ENCODE measurements at regions not wholly inside any gene's neighbourhood (a gene's known extent, or its start where the extent isn't known, plus 50 kb on each side); places are given as distances from the start of the nearest gene placed in this dataset.

- no peak for DNase-seq
Observed at GRCh38 chr3:21357241-21357640, 393.8 kb downstream of the ZNF385D start.

GRCh38 chr3:21356402-21356801 lies 394.6 kb downstream of the ZNF385D start:
- DNase-seq, result no peak

GRCh38 chr3:21345382-21345976 lies 405.5 kb downstream of the ZNF385D start:
- DNase-seq, result no peak

DNA sequence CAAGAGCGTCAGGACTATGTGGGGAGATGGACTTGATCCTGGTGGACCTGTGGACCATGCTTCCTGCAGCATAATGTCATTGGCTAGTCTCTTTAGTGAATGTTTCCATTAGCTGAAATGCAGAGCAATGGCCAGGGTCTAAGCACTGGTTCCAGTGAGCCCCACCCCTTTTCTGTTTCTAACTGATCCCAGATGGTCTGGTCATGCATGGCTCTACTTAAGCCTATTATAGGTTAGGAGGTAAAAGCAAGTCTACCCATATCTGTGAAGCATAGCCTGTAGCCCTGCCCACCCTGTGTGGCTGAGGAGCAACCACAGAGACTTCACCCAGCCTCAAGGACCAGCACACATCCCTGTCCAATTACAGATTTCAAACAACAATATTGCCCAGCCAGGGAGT lies 419.2 kb downstream of the ZNF385D start:
- DNase-seq, result no peak

DNA sequence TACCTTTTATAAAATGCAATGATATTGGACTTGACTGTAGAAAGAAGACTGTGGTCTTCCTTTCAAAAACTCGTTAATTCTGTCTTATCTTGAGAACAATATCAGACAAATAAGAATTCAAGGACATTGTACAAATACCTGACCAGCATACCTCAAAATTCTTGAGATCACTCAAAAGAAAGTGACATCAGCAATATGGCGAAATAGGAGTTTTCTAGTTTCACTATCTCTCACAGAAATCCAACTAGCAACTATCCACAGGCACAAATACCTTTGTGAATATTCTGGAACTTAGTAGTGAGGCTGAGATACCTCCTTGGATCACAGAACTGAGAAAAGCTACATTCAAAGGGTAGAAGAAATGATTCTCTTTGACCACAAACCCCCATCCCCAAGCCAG lies 419.7 kb downstream of the ZNF385D start:
- no peak for DNase-seq

DNA sequence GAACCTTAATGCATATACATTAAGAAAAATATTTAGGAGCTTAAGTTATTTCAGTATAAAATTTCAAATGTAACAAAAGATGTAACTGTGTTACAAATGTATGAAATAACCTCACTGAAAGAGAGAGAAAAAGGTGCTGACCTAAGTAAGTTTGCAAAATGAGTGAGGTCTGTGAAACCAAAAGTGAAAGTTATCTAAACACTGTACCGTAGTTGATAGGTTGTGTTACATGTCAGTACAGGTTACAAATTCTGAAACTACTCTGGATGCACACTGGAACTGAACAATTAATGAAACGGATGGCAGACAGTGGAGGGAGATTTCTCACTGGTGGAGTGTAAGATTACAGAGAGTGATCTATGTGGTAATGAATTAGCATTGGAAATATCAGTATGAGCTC lies 420.7 kb downstream of the ZNF385D start:
- no peak for DNase-seq

GRCh38 chr3:21328711-21329390 lies 422.2 kb downstream of the ZNF385D start:
- DNase-seq, result no peak

DNA sequence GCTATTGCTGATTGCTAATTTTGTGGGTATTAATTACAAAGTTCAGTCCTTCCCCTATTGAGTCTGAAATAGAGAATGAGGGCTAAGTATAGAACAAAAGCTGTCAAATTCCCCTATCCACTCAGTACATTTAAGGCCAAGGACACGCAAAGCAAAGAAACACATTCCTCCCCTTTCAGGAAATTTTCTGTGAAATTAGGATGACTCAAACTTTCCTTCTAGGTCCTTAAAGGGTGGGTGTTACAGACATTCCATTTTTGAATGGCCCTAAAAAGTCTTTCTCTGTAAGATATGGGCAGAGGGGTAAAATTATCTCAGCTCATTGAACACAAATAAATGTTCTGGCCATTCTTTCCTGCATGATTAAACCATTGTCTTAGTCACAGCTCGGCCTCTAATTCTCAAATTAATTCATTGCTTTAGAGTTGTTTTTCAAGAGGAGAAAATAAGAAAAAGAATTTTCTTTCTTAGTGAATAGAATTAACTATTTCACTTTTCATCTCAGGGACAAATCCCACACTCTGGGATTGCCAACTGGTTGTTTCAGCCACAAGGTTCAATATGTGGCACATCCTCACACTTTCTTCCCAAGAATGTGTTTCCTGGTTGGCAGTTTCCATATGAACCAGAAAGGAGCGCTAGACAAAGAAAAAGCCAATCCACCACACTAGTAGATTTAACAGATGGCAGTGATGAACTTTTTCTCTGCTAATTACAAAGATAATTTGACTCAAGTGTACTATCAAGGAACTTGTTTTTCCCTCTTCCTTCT lies 424.1 kb downstream of the ZNF385D start:
- no peak for DNase-seq

DNA sequence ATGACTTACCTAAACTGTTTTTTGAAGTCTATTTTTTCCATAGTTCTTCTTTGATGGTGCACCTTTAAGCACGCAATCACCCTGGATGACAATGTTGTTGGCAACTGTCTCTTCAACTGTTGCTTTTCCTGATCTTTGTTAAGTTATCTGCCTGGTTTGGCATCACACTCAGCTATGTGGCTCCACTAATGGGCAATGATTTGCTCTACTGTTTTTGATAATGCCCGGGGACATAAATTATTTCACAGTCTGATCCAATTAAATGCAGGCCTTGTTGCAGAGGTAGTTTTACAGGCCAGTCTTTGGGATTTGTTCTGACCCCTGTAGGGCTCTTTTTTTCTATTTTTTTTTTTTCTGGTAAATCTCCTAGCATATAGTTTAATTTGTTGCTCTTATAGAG lies 436.3 kb downstream of the ZNF385D start:
- no peak for DNase-seq

GRCh38 chr3:21310891-21311290 lies 440.1 kb downstream of the ZNF385D start:
- DNase-seq, result no peak

- no peak for DNase-seq
Observed at GRCh38 chr3:21310161-21310560, 440.8 kb downstream of the ZNF385D start.

GRCh38 chr3:21297304-21297703 lies 453.7 kb downstream of the ZNF385D start:
- DNase-seq, result no peak

GRCh38 chr3:21294768-21295167 lies 456.2 kb downstream of the ZNF385D start:
- no peak for DNase-seq

DNA sequence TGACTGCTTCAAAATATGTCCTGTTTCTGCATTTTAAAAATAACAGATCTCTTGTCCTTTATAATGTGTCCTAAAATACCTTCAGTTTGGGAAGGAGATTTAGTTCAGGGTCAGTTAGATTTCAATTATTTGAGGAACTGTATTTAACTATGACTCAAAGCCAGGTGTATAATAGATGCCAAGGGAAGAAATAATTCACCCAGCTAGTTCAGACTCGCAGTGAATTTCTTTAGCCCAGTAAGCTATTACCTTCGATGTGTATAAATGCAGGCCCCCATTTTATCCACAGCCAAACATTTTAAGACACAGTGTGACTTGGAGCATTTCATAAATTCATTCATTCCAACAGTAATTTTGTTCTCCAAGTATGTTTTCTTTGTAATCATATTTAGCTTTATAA lies 458.0 kb downstream of the ZNF385D start:
- DNase-seq, result no peak

DNA sequence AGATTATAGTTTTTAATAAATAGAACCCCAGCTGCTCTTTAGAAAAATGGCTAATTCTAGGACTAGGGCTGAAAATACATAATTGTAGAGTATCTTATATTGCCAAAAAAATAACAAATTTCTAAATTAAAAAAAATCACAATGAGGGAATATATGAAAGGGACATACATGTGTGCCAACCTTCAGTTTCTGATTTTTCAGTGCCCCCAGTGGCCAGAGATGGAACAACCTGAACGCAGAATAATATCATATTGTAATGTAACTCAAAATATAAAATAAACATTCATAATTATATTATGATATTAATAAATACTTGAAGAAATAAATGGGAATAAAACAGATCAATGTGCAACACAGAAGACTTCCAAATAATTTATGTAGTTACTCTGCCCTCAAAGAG lies 460.5 kb downstream of the ZNF385D start:
- no peak for DNase-seq

DNA sequence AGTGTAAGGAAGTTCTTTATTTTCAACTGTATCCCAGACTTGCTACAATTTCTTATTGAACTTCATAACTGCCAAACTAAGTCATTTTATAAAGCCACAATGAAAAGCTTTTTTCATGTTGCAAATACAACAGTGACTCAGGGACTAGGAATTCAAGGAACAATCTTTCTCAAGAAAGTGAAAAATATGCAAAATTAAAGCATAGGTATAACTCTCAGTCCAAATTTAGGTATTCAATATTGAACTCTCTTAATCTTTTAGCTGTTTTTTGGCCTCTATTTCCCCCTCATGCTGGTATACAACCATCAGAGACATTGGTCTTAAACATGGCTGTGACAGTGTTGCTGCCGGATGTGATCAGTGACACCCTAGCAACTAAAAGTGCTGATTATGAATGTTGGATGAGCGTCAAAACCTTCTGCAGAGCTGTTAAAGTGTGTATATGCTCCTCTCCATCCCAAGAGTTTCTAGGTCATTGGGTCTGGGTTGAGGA lies 476.9 kb downstream of the ZNF385D start:
- DNase-seq, result no peak

GRCh38 chr3:21273259-21274025 lies 477.6 kb downstream of the ZNF385D start:
- no peak for DNase-seq

DNA sequence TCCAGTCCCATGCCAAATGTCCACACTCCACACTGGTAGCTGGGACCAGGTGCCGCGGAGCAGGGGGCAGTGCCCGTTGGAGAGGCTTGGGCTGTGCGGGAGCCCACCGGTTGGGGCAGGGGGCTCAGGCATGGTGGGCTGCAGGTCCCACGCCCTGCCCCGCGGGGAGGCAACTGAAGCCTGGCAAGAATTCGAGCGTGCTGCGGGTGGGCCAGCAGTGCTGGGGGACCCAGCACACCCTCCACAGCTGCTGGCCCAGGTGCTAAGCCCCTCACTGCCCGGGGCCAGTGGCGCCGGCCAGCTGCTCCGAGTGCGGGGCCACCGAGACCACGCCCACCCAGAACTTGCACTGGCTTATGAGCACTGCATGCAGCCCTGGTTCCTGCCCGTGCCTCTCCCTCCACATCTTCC lies 479.4 kb downstream of the ZNF385D start:
- no peak for DNase-seq

DNA sequence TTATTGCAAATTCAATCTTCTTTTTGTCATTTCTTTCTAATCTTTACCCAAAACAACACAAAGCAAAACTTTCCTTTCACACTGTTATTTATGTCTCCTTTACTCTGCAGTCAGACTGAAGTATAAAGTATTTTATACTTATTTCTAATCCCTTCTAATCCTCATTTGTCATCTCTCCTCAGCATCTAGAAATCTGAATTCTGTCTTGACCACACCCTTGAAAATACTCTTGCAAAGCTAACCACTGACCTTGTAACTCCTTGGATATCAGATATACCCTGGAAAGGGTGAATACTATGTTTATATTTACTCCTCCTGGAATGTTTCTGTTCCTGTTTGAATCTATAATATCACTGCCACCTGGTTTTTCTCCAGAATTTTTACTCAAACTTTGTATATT lies 481.1 kb downstream of the ZNF385D start:
- no peak for DNase-seq

DNA sequence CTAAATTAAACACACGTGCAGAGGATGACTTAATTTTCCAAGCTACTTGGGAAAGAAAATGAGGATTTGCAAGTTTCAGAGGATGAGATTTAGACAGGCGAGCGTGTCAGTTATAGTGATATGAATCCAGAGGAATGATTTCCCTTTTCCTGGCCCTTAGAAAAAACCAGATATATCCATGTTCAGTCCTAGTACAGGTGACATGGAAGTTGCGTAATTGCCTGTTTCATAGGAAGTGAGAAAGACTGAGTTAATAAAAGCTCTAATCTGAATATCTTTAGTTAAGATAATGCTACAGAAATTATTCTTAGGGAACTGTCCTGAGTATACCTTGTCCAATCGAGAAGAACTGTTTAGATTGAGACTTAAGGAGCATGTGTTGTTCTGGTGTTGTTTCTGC lies 490.5 kb downstream of the ZNF385D start:
- no peak for DNase-seq

GRCh38 chr3:21259896-21260295 lies 491.1 kb downstream of the ZNF385D start:
- no peak for DNase-seq

- DNase-seq, result no peak
Observed at GRCh38 chr3:21256932-21257331, 494.1 kb downstream of the ZNF385D start.

DNA sequence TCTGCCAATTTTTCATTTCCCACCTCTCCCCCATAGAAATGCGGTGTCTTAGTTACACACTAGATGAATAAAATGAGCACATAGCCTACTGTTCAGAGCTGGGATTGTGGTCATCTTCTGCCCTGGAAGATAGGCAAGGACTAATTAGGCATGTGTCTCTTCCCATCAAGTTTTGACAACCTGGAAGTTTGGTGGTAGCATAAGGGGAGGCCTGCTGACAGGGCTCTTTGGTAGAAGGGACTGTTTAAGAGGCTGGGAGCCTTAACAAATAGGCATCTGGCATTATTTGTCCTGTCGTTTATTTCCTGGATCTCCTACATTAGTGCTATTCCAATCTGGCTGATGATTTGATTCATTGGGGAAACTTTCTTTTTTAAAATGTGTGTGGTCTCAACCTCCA lies 512.3 kb downstream of the ZNF385D start:
- DNase-seq, result no peak

Measured in NCI-H510A (cell line).